ENCODE measurements at regions not wholly inside any gene's neighbourhood (a gene's known extent, or its start where the extent isn't known, plus 50 kb on each side); places are given as distances from the start of the nearest gene placed in this dataset.

DNA sequence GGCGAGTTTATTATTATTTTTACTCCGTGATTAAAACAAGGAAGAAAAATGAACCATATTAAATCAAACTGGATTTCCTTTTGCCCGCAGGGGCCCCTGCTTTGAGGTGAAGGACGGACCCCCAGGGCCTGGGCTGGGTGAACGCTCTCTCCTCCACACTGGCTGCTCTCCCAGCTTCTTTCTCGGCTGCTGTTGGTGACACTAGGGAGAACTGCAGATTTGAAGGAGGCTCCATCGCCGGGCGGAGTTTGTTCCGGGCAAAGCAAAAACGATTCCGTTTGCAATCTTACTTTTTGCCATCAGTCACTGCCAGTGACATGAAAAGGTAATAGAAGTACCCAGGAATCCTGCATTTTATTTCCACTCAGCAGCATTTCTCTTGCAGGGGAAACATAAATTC is 221.6 kb upstream of the SDK2 start:
- H3K27me3 ChIP-seq = no peaks in the 10 kb centered on the region
- H3K4me1 ChIP-seq = no peaks in the 10 kb centered on the region
- H3K36me3 ChIP-seq = no peaks in the 10 kb centered on the region
- no peaks in the 10 kb centered on the region for H3K9me3 ChIP-seq
- H3K27ac ChIP-seq = no peak overlapping the region
- no peak for TF ChIP-seq CTCF (IDR thresholded peaks at IDR 0.05)
- intact Hi-C loops (cut with DNase I) = no loop called here
- no peak for DNase-seq (ENCODE audit: low spot score in 2 of 2)
- no peak overlapping the region for H3K4me3 ChIP-seq

DNA sequence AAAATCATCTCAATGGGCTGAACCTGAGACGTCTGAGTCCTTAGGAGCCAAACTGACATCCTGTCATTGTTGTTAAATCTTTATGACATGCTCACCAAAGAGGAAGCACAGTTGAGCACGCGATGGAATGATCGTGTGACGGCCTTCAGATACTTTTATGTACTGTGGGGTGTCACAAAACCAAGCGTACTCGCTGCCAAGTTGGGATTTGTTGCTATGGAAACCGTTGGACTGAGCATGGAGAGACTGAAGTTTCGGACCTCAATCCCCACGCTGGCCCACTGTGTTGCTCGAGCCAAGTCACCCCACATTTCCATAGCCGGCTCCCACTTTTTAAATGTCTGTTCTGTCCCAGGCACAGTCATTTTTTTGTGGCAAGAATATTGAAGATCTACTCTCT is 222.8 kb upstream of the SDK2 start:
- Histone ChIP-seq H3K27me3 (no peaks in the 10 kb centered on the region), H3K9me3 (no peaks in the 10 kb centered on the region), H3K36me3 (no peaks in the 10 kb centered on the region), H3K4me1 (no peaks in the 10 kb centered on the region), H3K27ac (no peak overlapping the region), H3K4me3 (no peak overlapping the region)
- no peak for DNase-seq (ENCODE audit: low spot score in 2 of 2)
- TF ChIP-seq CTCF (IDR thresholded peaks at IDR 0.05) = no peak
- intact Hi-C loops (cut with DNase I) = no loop called here

DNA sequence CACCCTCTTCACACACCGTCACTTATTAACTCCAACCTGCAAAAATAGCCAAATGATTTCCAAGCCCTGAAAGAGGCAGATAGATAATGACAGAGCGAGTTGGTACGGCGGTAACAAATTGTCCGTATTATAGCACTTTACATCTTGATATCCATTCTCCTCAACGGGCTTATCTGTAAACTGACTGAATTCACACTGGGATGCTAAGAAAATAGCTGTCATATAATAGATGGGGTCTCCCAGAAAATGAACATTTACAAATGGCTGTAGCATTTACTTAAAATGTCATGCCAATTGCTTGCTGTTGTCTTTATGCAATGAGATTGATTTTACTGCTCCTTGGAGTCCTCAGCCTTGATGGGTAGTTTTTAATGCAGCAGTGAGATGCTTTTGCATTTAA is 225.8 kb upstream of the SDK2 start:
- intact Hi-C loops (cut with DNase I) = no loop called here
- no peak for DNase-seq (ENCODE audit: low spot score in 2 of 2)

GRCh38 chr17:73870473-73870872 is 226.2 kb upstream of the SDK2 start:
- TF ChIP-seq CTCF (IDR thresholded peaks at IDR 0.05) = no peak

More for the DNA sequence above, 225.8 kb upstream of the SDK2 start:
- H3K9me3 ChIP-seq = no peaks in the 10 kb centered on the region
- no peak overlapping the region for H3K4me3 ChIP-seq
- H3K27ac ChIP-seq = no peak overlapping the region
- TF ChIP-seq CTCF (IDR thresholded peaks at IDR 0.05) = no peak
- H3K4me1 ChIP-seq = no peaks in the 10 kb centered on the region
- no peaks in the 10 kb centered on the region for H3K27me3 ChIP-seq
- no peaks in the 10 kb centered on the region for H3K36me3 ChIP-seq

GRCh38 chr17:73872816-73873215 is 228.6 kb upstream of the SDK2 start:
- no peaks in the 10 kb centered on the region for H3K27me3 ChIP-seq
- H3K27ac ChIP-seq = no peak overlapping the region
- H3K9me3 ChIP-seq = no peaks in the 10 kb centered on the region
- H3K4me3 ChIP-seq = no peak overlapping the region
- no peak for TF ChIP-seq CTCF (IDR thresholded peaks at IDR 0.05)
- H3K4me1 ChIP-seq = no peaks in the 10 kb centered on the region
- DNase-seq (ENCODE audit: low spot score in 2 of 2) = no peak
- H3K36me3 ChIP-seq = no peaks in the 10 kb centered on the region
- intact Hi-C loops (cut with DNase I) = no loop called here

More at GRCh38 chr17:73870473-73870872, 226.2 kb upstream of the SDK2 start:
- Histone ChIP-seq H3K4me1 (no peaks in the 10 kb centered on the region), H3K36me3 (no peaks in the 10 kb centered on the region), H3K4me3 (no peak overlapping the region), H3K9me3 (no peaks in the 10 kb centered on the region), H3K27me3 (no peaks in the 10 kb centered on the region), H3K27ac (no peak overlapping the region)
- intact Hi-C loops (cut with DNase I) = no loop called here
- no peak for DNase-seq (ENCODE audit: low spot score in 2 of 2)

- Histone ChIP-seq H3K27me3 (no peaks in the 10 kb centered on the region), H3K9me3 (no peaks in the 10 kb centered on the region), H3K36me3 (no peaks in the 10 kb centered on the region), H3K27ac (no peak overlapping the region), H3K4me1 (no peaks in the 10 kb centered on the region), H3K4me3 (no peak overlapping the region)
- intact Hi-C loops (cut with DNase I) = no loop called here
- DNase-seq (ENCODE audit: low spot score in 2 of 2) = no peak
- TF ChIP-seq CTCF (IDR thresholded peaks at IDR 0.05) = no peak
These were observed 229.9 kb upstream of the SDK2 start for GRCh38 chr17:73874008-73874720.
